ENCODE measurements at regions not wholly inside any gene's neighbourhood (a gene's known extent, or its start where the extent isn't known, plus 50 kb on each side); places are given as distances from the start of the nearest gene placed in this dataset.

- ATAC-seq: no peak
- WGBS (ENCODE audit: insufficient coverage, insufficient replicate concordance, low lambda C conversion rate, missing lambda C conversion rate): 0% methylated on average over 3 of the region's 3 CpGs
- Histone ChIP-seq H2AFZ (ENCODE audit: control insufficient read depth, low read depth, low read length) (no peak overlapping the region), H3K9me3 (replicated peaks; ENCODE audit: control insufficient read depth, insufficient read depth, low read length) (no peaks in the 10 kb centered on the region), H3K27ac (ENCODE audit: control insufficient read depth, insufficient read depth) (no peak overlapping the region), H3K4me1 (ENCODE audit: control insufficient read depth, insufficient read depth, low read length) (no peaks in the 10 kb centered on the region), H3K4me3 (no peak overlapping the region), H3K27me3 (replicated peaks in 1 of 2; ENCODE audit: control insufficient read depth in 2 of 2, insufficient read depth in 2 of 2, low read length in 1 of 2) (no peaks in the 10 kb centered on the region), H3K36me3 (ENCODE audit: control insufficient read depth in 2 of 2, insufficient read depth in 2 of 2, low read length in 1 of 2) (no peaks in the 10 kb centered on the region), H3K79me2 (ENCODE audit: control insufficient read depth, insufficient read depth, low read length) (no peaks in the 10 kb centered on the region), H4K20me1 (ENCODE audit: control insufficient read depth, insufficient read depth) (no peaks in the 10 kb centered on the region), H3K4me2 (ENCODE audit: control insufficient read depth, insufficient read depth) (no peak overlapping the region), H3K9ac (ENCODE audit: control insufficient read depth, insufficient read depth, low read length) (no peak overlapping the region)
- TF ChIP-seq BRCA1 (IDR thresholded peaks at IDR 0.05; ENCODE audit: low read depth, low read length): no peak
- TF ChIP-seq TBL1XR1 (IDR thresholded peaks at IDR 0.05; ENCODE audit: low read depth, low read length): no peak
- no peak for TF ChIP-seq FOXM1 (IDR thresholded peaks at IDR 0.05; ENCODE audit: low read depth, low read length)
- TF ChIP-seq ASH2L (IDR thresholded peaks at IDR 0.05; ENCODE audit: borderline replicate concordance, low read depth): no peak
- TF ChIP-seq PBX3 (IDR thresholded peaks at IDR 0.05; ENCODE audit: insufficient replicate concordance, low read depth, low read length): no peak
- no peak for TF ChIP-seq ATF3 (IDR thresholded peaks at IDR 0.05; ENCODE audit: borderline replicate concordance, extremely low read depth, low read depth, low read length)
- TF ChIP-seq BHLHE40 (IDR thresholded peaks at IDR 0.05; ENCODE audit: borderline replicate concordance in 1 of 2, low read depth in 2 of 2, low read length in 1 of 2): no peak
- TF ChIP-seq RAD21 (IDR thresholded peaks at IDR 0.05; ENCODE audit: insufficient read depth, low read depth, low read length): no peak
- TF ChIP-seq STAT1 (conservative IDR thresholded peaks at IDR 0.05): no peak
- TF ChIP-seq DPF2 (IDR thresholded peaks at IDR 0.05): no peak
- no peak for TF ChIP-seq RAD51 (IDR thresholded peaks at IDR 0.05)
- TF ChIP-seq NBN (IDR thresholded peaks at IDR 0.05): no peak
- no peak for TF ChIP-seq MXI1 (IDR thresholded peaks at IDR 0.05; ENCODE audit: low read depth, low read length)
- no peak for TF ChIP-seq WRNIP1 (IDR thresholded peaks at IDR 0.05; ENCODE audit: borderline replicate concordance, low read depth, low read length)
- TF ChIP-seq CHD2 (IDR thresholded peaks at IDR 0.05; ENCODE audit: borderline replicate concordance, low read depth, low read length): no peak
- TF ChIP-seq TCF7 (IDR thresholded peaks at IDR 0.05; ENCODE audit: borderline replicate concordance): no peak
- no peak for TF ChIP-seq KAT2A (conservative IDR thresholded peaks at IDR 0.05; ENCODE audit: control insufficient read depth, low read depth, low read length)
- no peak for TF ChIP-seq RELB (IDR thresholded peaks at IDR 0.05; ENCODE audit: low read depth)
- TF ChIP-seq KLF5 (IDR thresholded peaks at IDR 0.05; ENCODE audit: partially characterized antibody): no peak
- BruUV-seq (replicated peaks): no TSS peak
- intact Hi-C loops (cut with micrococcal nuclease; ENCODE audit: unreplicated experiment) (no loop called here), in situ Hi-C loops (cut with MboI) (no loop called here)
- no peak for DNase-seq (ENCODE audit: low read depth, low spot score)
- SMC1A ChIA-PET (ENCODE audit: uncharacterized antibody, unreplicated experiment): no interaction called here
- FAIRE-seq: no peak
- RAD21 ChIA-PET (ENCODE audit: unreplicated experiment): interaction anchor here (0.5 kb wide), 1 partner anchor 170 kb away, joined by 3 read pairs; no protein-coding TSS in a partner anchor
- POLR2A ChIA-PET: no interaction called here
- CTCF ChIA-PET: no interaction called here
Measured at GRCh38 chr4:44118971-44119680, 329.5 kb downstream of the KCTD8 start.

All from GM12878 (cell line).